ENCODE measurements at regions not wholly inside any gene's neighbourhood (a gene's known extent, or its start where the extent isn't known, plus 50 kb on each side); places are given as distances from the start of the nearest gene placed in this dataset.
"Not testable (repeated sequence)": the region's sequence is repeated elsewhere in the genome, so short reads cannot be mapped to it uniquely, and the experiment has no call there.

DNA sequence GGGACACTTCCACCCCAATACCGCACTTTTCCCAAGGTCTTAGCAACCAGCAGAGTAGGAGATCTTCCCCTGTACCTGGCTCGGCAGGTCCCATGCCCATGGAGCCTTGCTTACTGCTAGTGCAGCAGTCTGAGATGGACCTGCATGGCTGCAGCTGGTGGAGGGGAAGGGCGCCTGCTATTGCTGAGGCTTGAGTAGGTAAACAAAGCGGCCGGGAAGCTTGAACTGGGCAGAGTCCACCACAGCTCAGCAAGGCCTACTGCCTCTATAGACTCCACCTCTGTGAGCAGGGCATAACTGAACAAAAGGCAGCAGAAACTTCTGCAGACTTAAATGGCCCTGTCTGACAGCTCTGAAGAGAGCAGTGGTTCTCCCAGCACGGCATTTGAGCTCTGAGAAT lies 90.4 kb upstream of the ADAMTS18 start:
- H4K91ac ChIP-seq (replicated peaks; ENCODE audit: insufficient read length, low read length); H2BK120ac ChIP-seq (replicated peaks; ENCODE audit: low read depth, low read length); H3K27me3 ChIP-seq (replicated peaks in 1 of 4; ENCODE audit: control insufficient read depth in 3 of 4, extremely low read depth in 1 of 4, insufficient read depth in 3 of 4, low read length in 3 of 4); H3K36me3 ChIP-seq (ENCODE audit: control insufficient read depth in 2 of 4, insufficient read depth in 4 of 4, low read length in 3 of 4); H3K4ac ChIP-seq (replicated peaks; ENCODE audit: insufficient read length, low read depth, low read length); H4K8ac ChIP-seq (ENCODE audit: extremely low read depth, insufficient read depth, low read length); DNase-seq (ENCODE audit: low read depth in 1 of 2, low spot score in 2 of 2); H3K4me3 ChIP-seq (ENCODE audit: extremely low read depth in 1 of 4, insufficient read depth in 2 of 4, low read depth in 3 of 4, low read length in 4 of 4); H3K14ac ChIP-seq (ENCODE audit: insufficient read length); H3K79me2 ChIP-seq (ENCODE audit: control insufficient read depth in 1 of 2, insufficient read depth in 2 of 2, low read length in 2 of 2); H2AFZ ChIP-seq (ENCODE audit: low read length); H3K79me1 ChIP-seq (ENCODE audit: low read depth, low read length); H3K18ac ChIP-seq (ENCODE audit: extremely low read depth, low read length); H3K4me1 ChIP-seq (replicated peaks in 1 of 4; ENCODE audit: control insufficient read depth in 3 of 4, insufficient read depth in 4 of 4, low read length in 3 of 4); POLR2A ChIA-PET (ENCODE audit: partially characterized antibody); H3K23ac ChIP-seq (ENCODE audit: insufficient read length); H3K4me2 ChIP-seq (ENCODE audit: insufficient read depth in 1 of 2, low read depth in 2 of 2, low read length in 2 of 2); FAIRE-seq; H4K5ac ChIP-seq (ENCODE audit: insufficient read length, low read depth, low read length); H2BK5ac ChIP-seq (ENCODE audit: low read depth, low read length); H2AK5ac ChIP-seq (ENCODE audit: low read depth, low read length); H2BK20ac ChIP-seq (ENCODE audit: low read length); H3K27ac ChIP-seq (ENCODE audit: low read depth, low read length); H3K56ac ChIP-seq (replicated peaks; ENCODE audit: insufficient read length, low read depth, low read length); H3K23me2 ChIP-seq (ENCODE audit: low read depth, low read length); H3K9me3 ChIP-seq (ENCODE audit: insufficient read depth in 2 of 2, low read depth in 1 of 2, low read length in 1 of 2); H4K20me1 ChIP-seq (replicated peaks in 1 of 2; ENCODE audit: control insufficient read depth in 1 of 2, insufficient read depth in 2 of 2, low read length in 2 of 2); H3K9ac ChIP-seq (replicated peaks in 1 of 4; ENCODE audit: extremely low read depth in 1 of 4, low read depth in 3 of 4, low read length in 3 of 4); H2BK15ac ChIP-seq (ENCODE audit: low read length); H2BK12ac ChIP-seq (ENCODE audit: low read depth, low read length): not testable (repeated sequence)
- 94% methylated on average over 6 of the region's 6 CpGs; no CpG with 5 or more reads in 1 of the 2 experiments for WGBS, 2 experiments (ENCODE audit: extremely low coverage in 1 of 2, insufficient coverage in 1 of 2, insufficient read length in 1 of 2, insufficient replicate concordance in 2 of 2, low coverage in 1 of 2, low lambda C conversion rate in 2 of 2, missing lambda C conversion rate in 1 of 2)
- CTCF ChIA-PET (ENCODE audit: partially characterized antibody) = interaction anchor here (1.1 kb wide), 2 partner anchors 12 to 59 kb away, joined by 3 to 4 read pairs; no protein-coding TSS in a partner anchor

Measured in H1 (cell line).